Right lobe of liver (tissue), 6 donors: ENCODE measurements at regions not wholly inside any gene's neighbourhood (a gene's known extent, or its start where the extent isn't known, plus 50 kb on each side); places are given as distances from the start of the nearest gene placed in this dataset.

ENCODE experiments used
- ATAC-seq, 4 donors: fragments of 200-7000 bp; cut with Tn5 transposase; one replicate each; pipeline ENCODE4 v1.9.1; 2020; ENCODE audit warnings: mild to moderate bottlenecking in 4 of 4, moderate library complexity in 4 of 4
- DNase-seq, 3 donors: peaks; one replicate each; pipeline ENCODE4 v3.0.0-alpha.2; 2020
- H3K27ac ChIP-seq, 3 donors: fragments of 200-600 bp; one replicate each; pipeline ENCODE4 v1.8.0; 2022
- H3K27me3 ChIP-seq, 2 donors: fragments of 200-600 bp; one replicate each; pipeline ENCODE4 v1.8.0; 2022
- H3K36me3 ChIP-seq, 4 donors: fragments of 200-600 bp; sonication (generic) in 1 of 4; one replicate each; pipeline versions ENCODE4 v1.5.1 to v1.8.0; 2017 to 2022; ENCODE audit warnings: control low read depth in 1 of 4
- H3K4me1 ChIP-seq, 4 donors: fragments of 200-600 bp; sonication (generic) in 1 of 4; one replicate each; pipeline versions ENCODE4 v1.5.1 to v1.8.0; 2017 to 2022; ENCODE audit warnings: control low read depth in 1 of 4
- H3K4me3 ChIP-seq, 3 donors: fragments of 200-600 bp; one replicate each; pipeline ENCODE4 v1.8.0; 2022
- H3K9me3 ChIP-seq, 4 donors: fragments of 200-600 bp; sonication (generic) in 1 of 4; one replicate each; pipeline versions ENCODE4 v1.5.1 to v1.8.0; 2017 to 2022; ENCODE audit warnings: control low read depth in 1 of 4
- CTCF ChIP-seq, 4 donors: fragments of 200-600 bp in 3 of 4; fragments of 450-650 bp in 1 of 4; IDR thresholded peaks; one replicate each; pipeline versions ENCODE4 v1.5.1 to v1.8.0; 2016 to 2022; ENCODE audit warnings: antibody characterized with exemption in 4 of 4, mild to moderate bottlenecking in 2 of 4
- POLR2A ChIP-seq: fragments of 450-650 bp; IDR thresholded peaks from one replicate; pipeline ENCODE4 v1.6.1; 2017; ENCODE audit warnings: antibody characterized with exemption, mild to moderate bottlenecking
- WGBS: methylation state at CpG from one replicate; pipeline ENCODE4 v1.1.6; 2018; ENCODE audit warnings: low coverage, low lambda C conversion rate; ENCODE audit not compliant: insufficient coverage; ENCODE audit errors: missing lambda C conversion rate; 5-methylcytosine and 5-hydroxymethylcytosine counted together
- intact Hi-C, 2 donors: fragments of 100-400 bp; cut with DNase I; formaldehyde crosslinking; loops; one replicate each; pipeline versions ENCODE4 v1.11.2 to v1.14.1; 2022
- donor health status: DM: no; HTN: yes; CAD: no.
- donor health status: DM: no; HTN: no; CAD: no.
- donor health status: DM: no; HTN: no; CAD: no.
- donor health status: DM: no; HTN: yes; CAD: no.
- donor health status: DM: no; HTN: yes; CAD: no.

- 79% methylated on average over 3 of the region's 3 CpGs for WGBS
- H3K27me3 ChIP-seq = no peaks in the 10 kb centered on the region
- H3K27ac ChIP-seq = no peak overlapping the region
- DNase-seq (no peak), ATAC-seq (no peak)
- TF ChIP-seq POLR2A = no peak
- no peak for TF ChIP-seq CTCF (IDR thresholded peaks at IDR 0.05)
- intact Hi-C loops = loop anchor here in 1 of 2 donors (10.0 kb wide), 1 partner anchor 56 kb away; no protein-coding TSS in a partner anchor
- H3K4me3 ChIP-seq = no peak overlapping the region
- no peaks in the 10 kb centered on the region for H3K36me3 ChIP-seq
- no peaks in the 10 kb centered on the region for H3K9me3 ChIP-seq
- no peaks in the 10 kb centered on the region for H3K4me1 ChIP-seq
Measured at GRCh38 chr20:18921291-18921690, 107.7 kb downstream of the SCP2D1 start.

- intact Hi-C loops = loop anchor here in 1 of 2 donors (10.0 kb wide), 1 partner anchor 57 kb away; no protein-coding TSS in a partner anchor
- ATAC-seq (no peak), DNase-seq (no peak)
- Histone ChIP-seq H3K4me1 (no peaks in the 10 kb centered on the region), H3K36me3 (no peaks in the 10 kb centered on the region), H3K9me3 (no peaks in the 10 kb centered on the region), H3K27me3 (no peaks in the 10 kb centered on the region), H3K4me3 (no peak overlapping the region), H3K27ac (no peak overlapping the region)
- TF ChIP-seq CTCF (IDR thresholded peaks at IDR 0.05) (no peak), POLR2A (no peak)
- 41% methylated on average over 3 of the region's 3 CpGs for WGBS
Measured at GRCh38 chr20:18922251-18922650, 108.7 kb downstream of the SCP2D1 start.

DNA sequence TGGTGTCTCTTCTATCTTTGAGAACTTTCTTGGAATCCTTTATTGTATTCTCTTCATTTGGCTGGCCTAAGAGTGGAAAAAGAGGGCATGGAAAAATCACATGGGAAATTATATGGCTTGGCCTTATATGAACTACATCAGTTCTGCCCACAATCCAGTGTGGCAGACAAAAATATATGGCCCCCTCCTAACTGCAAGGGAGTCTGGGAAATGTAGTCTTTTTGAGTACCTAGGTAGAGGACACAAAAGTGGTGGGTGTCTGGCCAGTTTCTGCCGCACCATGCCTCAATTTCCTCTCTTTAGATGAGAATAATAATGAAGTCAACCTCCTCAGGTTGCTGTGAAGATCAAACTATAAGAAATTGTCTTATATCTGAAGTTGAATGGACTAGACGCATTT lies 109.3 kb downstream of the SCP2D1 start:
- TF ChIP-seq CTCF (IDR thresholded peaks at IDR 0.05) = no peak
- Histone ChIP-seq H3K27ac (no peak overlapping the region), H3K9me3 (no peaks in the 10 kb centered on the region), H3K27me3 (no peaks in the 10 kb centered on the region), H3K36me3 (no peaks in the 10 kb centered on the region), H3K4me3 (no peak overlapping the region), H3K4me1 (no peaks in the 10 kb centered on the region)
- ATAC-seq (no peak), DNase-seq (no peak)
- WGBS = 67% methylated on average over 2 of the region's 2 CpGs
- intact Hi-C loops = loop anchor here in 1 of 2 donors (10.0 kb wide), 1 partner anchor 58 kb away; no protein-coding TSS in a partner anchor

DNA sequence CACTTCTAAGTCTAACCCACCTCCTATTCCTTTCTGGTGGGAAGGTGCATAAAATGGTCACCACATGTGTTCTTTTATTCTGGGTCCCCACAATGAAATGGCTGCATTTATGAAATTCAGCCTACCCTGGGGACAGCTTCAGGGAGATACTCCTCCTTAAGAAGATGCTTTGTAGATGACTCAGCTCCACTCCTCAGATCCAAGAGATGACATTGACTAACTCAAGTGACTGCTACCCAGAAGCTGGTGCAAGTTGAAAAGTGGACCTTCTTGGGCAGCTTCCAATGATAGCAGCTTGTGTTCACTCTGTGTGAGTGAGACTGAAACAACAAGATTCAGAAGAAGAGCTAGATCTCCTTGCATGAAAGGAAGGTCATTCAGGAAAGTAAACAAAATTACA lies 113.4 kb downstream of the SCP2D1 start:
- Histone ChIP-seq H3K9me3 (no peaks in the 10 kb centered on the region), H3K27ac (no peak overlapping the region), H3K4me3 (no peak overlapping the region), H3K27me3 (no peaks in the 10 kb centered on the region), H3K4me1 (no peaks in the 10 kb centered on the region), H3K36me3 (no peaks in the 10 kb centered on the region)
- TF ChIP-seq POLR2A = no peak
- TF ChIP-seq CTCF (IDR thresholded peaks at IDR 0.05) = no peak
- intact Hi-C loops = loop anchor here in 1 of 2 donors (10.0 kb wide), 1 partner anchor 62 kb away; no protein-coding TSS in a partner anchor
- no peak for DNase-seq
- ATAC-seq = no peak

GRCh38 chr20:18928626-18929025 lies 115.0 kb downstream of the SCP2D1 start:
- DNase-seq (no peak), ATAC-seq (no peak)
- intact Hi-C loops = loop anchor here in 1 of 2 donors (10.0 kb wide), 1 partner anchor 64 kb away; no protein-coding TSS in a partner anchor
- no peaks in the 10 kb centered on the region for H3K9me3 ChIP-seq
- no peak for TF ChIP-seq POLR2A
- TF ChIP-seq CTCF (IDR thresholded peaks at IDR 0.05) = no peak
- no peak overlapping the region for H3K4me3 ChIP-seq
- H3K4me1 ChIP-seq = no peaks in the 10 kb centered on the region
- no peak overlapping the region for H3K27ac ChIP-seq
- H3K36me3 ChIP-seq = no peaks in the 10 kb centered on the region
- no peaks in the 10 kb centered on the region for H3K27me3 ChIP-seq
